IMR-90 (cell line): ENCODE measurements at regions not wholly inside any gene's neighbourhood (a gene's known extent, or its start where the extent isn't known, plus 50 kb on each side); places are given as distances from the start of the nearest gene placed in this dataset.

ENCODE experiments used
- ATAC-seq: fragments of 200-7000 bp; cut with Tn5 transposase; 2 replicates; pipeline ENCODE4 v1.9.1; 2020; ENCODE audit warnings: low read depth, mild to moderate bottlenecking, moderate library complexity
- BruUV-seq: library from RNA; stranded (reverse); fragments of 400-500 nt; replicated peaks from 2 replicates; lab custom pipeline; 2021; lab: Mats Ljungman, UMichigan
- CTCF ChIA-PET: fragments of 300-600 bp; formaldehyde crosslinking; extraction: SDS; loops from one replicate; lab custom pipeline; 2021; ENCODE audit warnings: antibody characterized with exemption; lab: Yijun Ruan, JAX
- POLR2A ChIA-PET: fragments of 300-600 bp; sonication (Branson Sonifier 250); formaldehyde crosslinking; loops from one replicate; lab custom pipeline; 2022; ENCODE audit warnings: antibody characterized with exemption; ENCODE audit not compliant: unreplicated experiment; lab: Charles Lee
- DNase-seq: peaks from one replicate; pipeline ENCODE4 v3.0.0; 2013
- H2AFZ ChIP-seq: replicated peaks from 2 replicates; pipeline ENCODE3; 2013; ENCODE audit warnings: low read length, mild to moderate bottlenecking; ENCODE audit not compliant: poor library complexity
- H2AK5ac ChIP-seq: 2 replicates; pipeline ENCODE4 v1.6.1; 2013; ENCODE audit warnings: low read depth, low read length, inconsistent platforms
- H2AK9ac ChIP-seq: replicated peaks from 2 replicates; pipeline ENCODE3; 2013; ENCODE audit warnings: mild to moderate bottlenecking, low read depth, low read length, moderate library complexity; ENCODE audit not compliant: poor library complexity
- H2BK120ac ChIP-seq: 2 replicates; pipeline ENCODE4 v1.6.1; 2013; ENCODE audit warnings: low read depth, low read length, inconsistent platforms
- H2BK15ac ChIP-seq: 3 replicates; pipeline ENCODE4 v1.6.1; 2013; ENCODE audit warnings: low read depth, low read length, inconsistent platforms
- H2BK20ac ChIP-seq: 2 replicates; pipeline ENCODE4 v1.6.1; 2013; ENCODE audit warnings: low read depth, mild to moderate bottlenecking, inconsistent platforms, low read length, moderate library complexity
- H2BK5ac ChIP-seq: 2 replicates; pipeline ENCODE4 v1.6.1; 2013; ENCODE audit warnings: mild to moderate bottlenecking, low read depth, low read length, inconsistent platforms; ENCODE audit not compliant: poor library complexity, severe bottlenecking
- H3K14ac ChIP-seq: replicated peaks from 2 replicates; pipeline ENCODE4 v1.6.1; 2013; ENCODE audit warnings: low read depth, low read length, inconsistent platforms
- H3K18ac ChIP-seq: 2 replicates; pipeline ENCODE4 v1.6.1; 2013; ENCODE audit warnings: low read depth, low read length, control low read depth
- H3K23ac ChIP-seq: 2 replicates; pipeline ENCODE4 v1.6.1; 2013; ENCODE audit warnings: low read depth, low read length, inconsistent platforms
- H3K27ac ChIP-seq: 2 replicates; pipeline ENCODE4 v1.5.1; 2013; ENCODE audit warnings: mild to moderate bottlenecking, control low read depth, low read length; ENCODE audit not compliant: insufficient read depth
- H3K27me3 ChIP-seq: 2 replicates; pipeline ENCODE4 v1.6.1; 2013; ENCODE audit warnings: low read length; ENCODE audit not compliant: control insufficient read depth, insufficient read depth
- H3K36me3 ChIP-seq: 2 replicates; pipeline ENCODE4 v1.6.1; 2013; ENCODE audit warnings: low read length, mixed read lengths; ENCODE audit not compliant: control insufficient read depth, insufficient read depth
- H3K4ac ChIP-seq: 2 replicates; pipeline ENCODE4 v1.6.1; 2013; ENCODE audit warnings: low read depth, low read length, inconsistent platforms
- H3K4me1 ChIP-seq: 2 replicates; pipeline ENCODE4 v1.6.1; 2013; ENCODE audit warnings: low read length, mixed read lengths; ENCODE audit not compliant: control insufficient read depth, insufficient read depth
- H3K4me2 ChIP-seq: 2 replicates; pipeline ENCODE4 v1.6.1; 2013; ENCODE audit warnings: low read depth, mild to moderate bottlenecking, control low read depth, low read length, moderate library complexity
- H3K4me3 ChIP-seq: 2 replicates; pipeline ENCODE4 v1.5.1; 2013; ENCODE audit warnings: low read depth, mild to moderate bottlenecking, control low read depth, low read length, moderate library complexity; ENCODE audit not compliant: insufficient read depth
- H3K56ac ChIP-seq: 2 replicates; pipeline ENCODE4 v1.6.1; 2013; ENCODE audit warnings: low read length, inconsistent platforms; ENCODE audit not compliant: insufficient read depth; ENCODE audit errors: extremely low read depth
- H3K79me1 ChIP-seq, 2 experiments: 2 replicates each; pipeline ENCODE4 v1.6.1; 2013; ENCODE audit warnings: low read length in 2 of 2, inconsistent platforms in 1 of 2, low read depth in 1 of 2
- H3K9ac ChIP-seq: 2 replicates; pipeline ENCODE4 v1.6.1; 2013; ENCODE audit warnings: low read depth, low read length, control low read depth
- H3K9me1 ChIP-seq: 2 replicates; pipeline ENCODE4 v1.6.1; 2013; ENCODE audit warnings: low read length, inconsistent platforms; ENCODE audit not compliant: insufficient read depth
- H3K9me3 ChIP-seq: 2 replicates; pipeline ENCODE4 v1.6.1; 2013; ENCODE audit warnings: low read length; ENCODE audit not compliant: control insufficient read depth, insufficient read depth
- H4K20me1 ChIP-seq: 2 replicates; pipeline ENCODE4 v1.6.1; 2013; ENCODE audit warnings: low read length, inconsistent platforms; ENCODE audit not compliant: insufficient read depth
- H4K5ac ChIP-seq: 2 replicates; pipeline ENCODE4 v1.6.1; 2013; ENCODE audit warnings: mild to moderate bottlenecking, low read depth, low read length, control low read depth
- H4K8ac ChIP-seq, 2 experiments: 2 replicates each; pipeline ENCODE4 v1.6.1; 2013; ENCODE audit warnings: low read depth in 2 of 2, low read length in 2 of 2, control low read depth in 1 of 2, inconsistent platforms in 1 of 2
- H4K91ac ChIP-seq: 2 replicates; pipeline ENCODE4 v1.6.1; 2013; ENCODE audit warnings: low read depth, low read length, inconsistent platforms; ENCODE audit not compliant: insufficient read depth
- BHLHE40 ChIP-seq: fragments of 150-350 bp; IDR thresholded peaks from 2 replicates; pipeline ENCODE4 v1.6.1; 2016; ENCODE audit warnings: mild to moderate bottlenecking, low read depth, low read length
- MAZ ChIP-seq: IDR thresholded peaks from 2 replicates; pipeline ENCODE4 v1.6.1; 2012; ENCODE audit warnings: low read depth, mild to moderate bottlenecking, low read length, improper control_type of control experiment, moderate library complexity, borderline replicate concordance
- WGBS, 2 experiments: methylation state at CpG; one replicate each; pipeline versions ENCODE4 v1.1.5 to v1.1.7; 2013; ENCODE audit warnings: missing lambda C conversion rate in 2 of 2; ENCODE audit not compliant: insufficient read length in 1 of 2; ENCODE audit errors: extremely low coverage in 2 of 2; 5-methylcytosine and 5-hydroxymethylcytosine counted together
- dilution Hi-C: fragments of 300-500 bp; cut with HindIII; formaldehyde crosslinking; loops from one replicate; pipeline ENCODE4 v1.14.3; 2018; ENCODE audit warnings: low sequenced_read_pairs; ENCODE audit not compliant: unreplicated experiment
- in situ Hi-C: fragments of 300-500 bp; cut with MboI; formaldehyde crosslinking; loops from 3 replicates; pipeline ENCODE4 v1.14.3; 2019; ENCODE audit warnings: low sequenced_read_pairs, inconsistent platforms, mixed read lengths
- intact Hi-C: fragments of 100-400 bp; cut with micrococcal nuclease; formaldehyde crosslinking; loops from 2 replicates; pipeline ENCODE4 v1.10.0; 2022

GRCh38 chr11:71063129-71063528 lies 189.2 kb downstream of the SHANK2 start:
- Histone ChIP-seq H3K4me2 (no peak overlapping the region), H3K36me3 (peaks cover 1% of the 10 kb centered on the region), H2AFZ (no peak overlapping the region), H3K79me1 (no peaks in the 10 kb centered on the region), H3K14ac (no peak overlapping the region), H3K27me3 (no peaks in the 10 kb centered on the region), H2BK15ac (no peak overlapping the region), H4K5ac (no peak overlapping the region), H3K4me1 (no peaks in the 10 kb centered on the region), H3K4me3 (no peak overlapping the region), H3K9me1 (no peaks in the 10 kb centered on the region), H3K27ac (no peak overlapping the region), H3K9ac (no peak overlapping the region), H4K8ac (no peak overlapping the region), H3K9me3 (no peaks in the 10 kb centered on the region; the same call in 1 of the 2 replicates), H3K56ac (no peak overlapping the region), H4K91ac (no peak overlapping the region), H2AK9ac (no peak overlapping the region), H3K18ac (no peak overlapping the region), H2BK20ac (no peak overlapping the region), H3K4ac (no peak overlapping the region), H2BK5ac (no peak overlapping the region), H3K23ac (no peak overlapping the region), H2AK5ac (no peak overlapping the region), H4K20me1 (no peaks in the 10 kb centered on the region; the same call in 1 of the 2 replicates), H2BK120ac (no peak overlapping the region)
- no peak for ATAC-seq
- dilution Hi-C loops = no loop called here
- DNase-seq = no peak
- no CpG with 5 or more reads among the region's 7 CpGs for WGBS, 2 experiments
- in situ Hi-C loops = no loop called here
- BruUV-seq = no TSS peak
- intact Hi-C loops = no loop called here
- ChIA-PET CTCF (no interaction called here), POLR2A (no interaction called here)
- TF ChIP-seq BHLHE40 (no peak), MAZ (no peak)
